Thyroid gland (tissue), 4 donors: ENCODE measurements at regions not wholly inside any gene's neighbourhood (a gene's known extent, or its start where the extent isn't known, plus 50 kb on each side); places are given as distances from the start of the nearest gene placed in this dataset.

Source experiments
- DNase-seq, 2 donors: peaks; one replicate each; pipeline ENCODE4 v3.0.0-alpha.2; 2019
- H3K27ac ChIP-seq, 3 donors: fragments of 200-600 bp; sonication (generic); 1 replicate in 2 of 3; 2 replicates in 1 of 3; pipeline ENCODE4 v1.5.1; 2016 to 2019; ENCODE audit warnings: mild to moderate bottlenecking in 1 of 3, moderate library complexity in 1 of 3
- H3K27me3 ChIP-seq: fragments of 200-600 bp; sonication (generic); one replicate; pipeline ENCODE4 v1.5.1; 2019
- H3K36me3 ChIP-seq, 2 donors: fragments of 200-600 bp; sonication (generic); one replicate each; pipeline ENCODE4 v1.5.1; 2016 to 2019
- H3K4me1 ChIP-seq, 2 donors: fragments of 200-600 bp; sonication (generic); one replicate each; pipeline ENCODE4 v1.5.1; 2017 to 2019
- H3K4me3 ChIP-seq, 3 donors: fragments of 200-600 bp; sonication (generic); replicated peaks in 1 of 3; 1 replicate in 2 of 3; 2 replicates in 1 of 3; pipeline ENCODE4 v1.5.1; 2016; ENCODE audit warnings: mild to moderate bottlenecking in 1 of 3
- H3K9me3 ChIP-seq: fragments of 200-600 bp; sonication (generic); one replicate; pipeline ENCODE4 v1.5.1; 2017
- CTCF ChIP-seq, 6 experiments: fragments of 200-600 bp in 3 of 6; fragments of 450-650 bp in 3 of 6; sonication (generic) in 3 of 6; IDR thresholded peaks; one replicate each; pipeline ENCODE4 v1.5.1; 2016 to 2019; ENCODE audit warnings: antibody characterized with exemption in 6 of 6, mild to moderate bottlenecking in 2 of 6, inconsistent platforms in 1 of 6, moderate library complexity in 1 of 6
- POLR2A ChIP-seq, 2 donors: fragments of 450-650 bp; IDR thresholded peaks; one replicate each; pipeline ENCODE4 v1.6.1; 2017; ENCODE audit warnings: antibody characterized with exemption in 2 of 2, mild to moderate bottlenecking in 2 of 2, moderate library complexity in 1 of 2
- WGBS, 2 donors: methylation state at CpG; one replicate each; pipeline ENCODE4 v1.1.5; 2017; 5-methylcytosine and 5-hydroxymethylcytosine counted together
- intact Hi-C: fragments of 100-400 bp; cut with DNase I; formaldehyde crosslinking; loops from one replicate; pipeline ENCODE4 v1.15.1; 2023

GRCh38 chr10:94129393-94130130, 135.8 kb downstream of the PLCE1 start:
- Histone ChIP-seq H3K4me3 (no peak overlapping the region), H3K27me3 (no peaks in the 10 kb centered on the region), H3K27ac (no peak overlapping the region), H3K4me1 (peaks cover 11 to 12% of the 10 kb centered on the region in 2 donors), H3K9me3 (no peaks in the 10 kb centered on the region), H3K36me3 (no peaks in the 10 kb centered on the region)
- 88 to 91% methylated on average over 2 of the region's 2 CpGs for WGBS, 2 donors
- intact Hi-C loops: no loop called here
- TF ChIP-seq CTCF (IDR thresholded peaks at IDR 0.05) (no peak), POLR2A (IDR thresholded peaks at IDR 0.05) (no peak)
- DNase-seq: no peak

- Histone ChIP-seq H3K27me3 (no peaks in the 10 kb centered on the region), H3K36me3 (no peaks in the 10 kb centered on the region), H3K27ac (no peak overlapping the region), H3K9me3 (no peaks in the 10 kb centered on the region), H3K4me3 (no peak overlapping the region), H3K4me1 (peaks cover 11 to 12% of the 10 kb centered on the region in 2 donors)
- no peak for TF ChIP-seq POLR2A (IDR thresholded peaks at IDR 0.05)
- no peak for TF ChIP-seq CTCF (IDR thresholded peaks at IDR 0.05)
- DNase-seq: no peak
- 80 to 81% methylated on average over 3 of the region's 3 CpGs for WGBS, 2 donors
- intact Hi-C loops: no loop called here
Measured at GRCh38 chr10:94131885-94132284, 138.2 kb downstream of the PLCE1 start.

- no peak overlapping the region for H3K4me3 ChIP-seq
- H3K9me3 ChIP-seq: no peaks in the 10 kb centered on the region
- H3K27ac ChIP-seq: peak overlapping the region; percentile 35 to 67 (median 51)
- peak in 1 of 6 experiments; percentile 4 for TF ChIP-seq CTCF (IDR thresholded peaks at IDR 0.05)
- TF ChIP-seq POLR2A (IDR thresholded peaks at IDR 0.05): no peak
- DNase-seq: peak; percentile 89 to 93
- peaks cover 11 to 12% of the 10 kb centered on the region in 2 donors for H3K4me1 ChIP-seq
- no peaks in the 10 kb centered on the region for H3K27me3 ChIP-seq
- intact Hi-C loops: no loop called here
- no peaks in the 10 kb centered on the region for H3K36me3 ChIP-seq
Measured at GRCh38 chr10:94133239-94133638, 139.5 kb downstream of the PLCE1 start.

GRCh38 chr10:94137747-94138146, 144.0 kb downstream of the PLCE1 start:
- TF ChIP-seq POLR2A (IDR thresholded peaks at IDR 0.05) (no peak), CTCF (IDR thresholded peaks at IDR 0.05) (no peak)

GRCh38 chr10:94138391-94138790, 144.7 kb downstream of the PLCE1 start:
- H3K4me1 ChIP-seq: peaks cover 5 to 6% of the 10 kb centered on the region in 2 donors
- 90% methylated on average over 2 of the region's 2 CpGs for WGBS, 2 donors
- no peak for DNase-seq
- no peak overlapping the region for H3K4me3 ChIP-seq
- H3K27me3 ChIP-seq: no peaks in the 10 kb centered on the region
- TF ChIP-seq POLR2A (IDR thresholded peaks at IDR 0.05): no peak
- no peak for TF ChIP-seq CTCF (IDR thresholded peaks at IDR 0.05)
- intact Hi-C loops: no loop called here
- no peaks in the 10 kb centered on the region for H3K36me3 ChIP-seq
- H3K9me3 ChIP-seq: no peaks in the 10 kb centered on the region
- no peak overlapping the region for H3K27ac ChIP-seq

More at GRCh38 chr10:94137747-94138146, 144.0 kb downstream of the PLCE1 start:
- intact Hi-C loops: no loop called here
- WGBS, 2 donors: 93 to 100% methylated on average over 2 of the region's 2 CpGs
- H3K4me1 ChIP-seq: peaks cover 11 to 12% of the 10 kb centered on the region in 2 donors
- DNase-seq: no peak
- no peaks in the 10 kb centered on the region for H3K9me3 ChIP-seq
- H3K4me3 ChIP-seq: no peak overlapping the region
- no peaks in the 10 kb centered on the region for H3K36me3 ChIP-seq
- H3K27me3 ChIP-seq: no peaks in the 10 kb centered on the region
- H3K27ac ChIP-seq: no peak overlapping the region
